Nephron (organoid): ENCODE measurements at regions not wholly inside any gene's neighbourhood (a gene's known extent, or its start where the extent isn't known, plus 50 kb on each side); places are given as distances from the start of the nearest gene placed in this dataset.

Experiments used
- H3K27ac Mint-ChIP-seq, 3 experiments: 2 replicates each; pipeline ENCODE4 v1.8.0; 2020; ENCODE audit warnings: mixed read lengths in 3 of 3, mild to moderate bottlenecking in 2 of 3, moderate library complexity in 1 of 3
- H3K27me3 Mint-ChIP-seq: 2 replicates; pipeline ENCODE4 v1.8.0; 2021; ENCODE audit warnings: low read depth, mild to moderate bottlenecking, moderate library complexity, mixed read lengths
- H3K36me3 Mint-ChIP-seq: 2 replicates; pipeline ENCODE4 v1.8.0; 2020; ENCODE audit warnings: low read depth, mixed read lengths
- H3K4me1 Mint-ChIP-seq: 2 replicates; pipeline ENCODE4 v1.8.0; 2020; ENCODE audit warnings: mixed read lengths
- H3K4me3 Mint-ChIP-seq, 3 experiments: 2 replicates each; pipeline ENCODE4 v1.8.0; 2020; ENCODE audit warnings: mild to moderate bottlenecking in 3 of 3, mixed read lengths in 3 of 3, moderate library complexity in 2 of 3
- H3K9me3 Mint-ChIP-seq: 2 replicates; pipeline ENCODE4 v1.8.0; 2020; ENCODE audit warnings: mixed read lengths
- TF ChIP-seq, protein P1 (sequence below), 3 experiments: fragments of 200-600 bp; sonication (generic); IDR thresholded peaks; one replicate each; pipeline ENCODE4 v1.5.0; 2021; ENCODE audit warnings: antibody characterized with exemption in 3 of 3; ENCODE audit not compliant: unreplicated experiment in 3 of 3

DNA sequence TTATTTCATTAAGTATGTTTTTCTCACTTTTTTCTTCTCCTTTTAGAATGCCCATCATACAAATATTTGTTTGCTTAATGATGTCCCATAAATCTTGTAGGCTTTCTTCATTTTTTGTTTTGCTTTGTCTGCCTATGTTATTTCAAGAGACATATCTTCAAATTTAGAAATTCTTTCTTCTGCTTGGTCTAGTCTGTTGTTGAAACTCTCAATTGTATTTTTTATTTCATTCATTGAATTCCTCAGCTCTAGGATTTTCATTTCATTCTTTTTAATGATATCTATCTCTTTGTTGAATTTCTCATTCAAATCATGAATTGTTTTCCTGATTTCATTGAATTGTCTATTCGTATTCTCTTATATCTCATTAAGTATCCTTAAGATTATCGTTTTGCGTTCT, 125.1 kb upstream of the VIPR2 start:
- H3K27ac Mint-ChIP-seq, result no peak overlapping the region
- TF ChIP-seq, protein P1, sequence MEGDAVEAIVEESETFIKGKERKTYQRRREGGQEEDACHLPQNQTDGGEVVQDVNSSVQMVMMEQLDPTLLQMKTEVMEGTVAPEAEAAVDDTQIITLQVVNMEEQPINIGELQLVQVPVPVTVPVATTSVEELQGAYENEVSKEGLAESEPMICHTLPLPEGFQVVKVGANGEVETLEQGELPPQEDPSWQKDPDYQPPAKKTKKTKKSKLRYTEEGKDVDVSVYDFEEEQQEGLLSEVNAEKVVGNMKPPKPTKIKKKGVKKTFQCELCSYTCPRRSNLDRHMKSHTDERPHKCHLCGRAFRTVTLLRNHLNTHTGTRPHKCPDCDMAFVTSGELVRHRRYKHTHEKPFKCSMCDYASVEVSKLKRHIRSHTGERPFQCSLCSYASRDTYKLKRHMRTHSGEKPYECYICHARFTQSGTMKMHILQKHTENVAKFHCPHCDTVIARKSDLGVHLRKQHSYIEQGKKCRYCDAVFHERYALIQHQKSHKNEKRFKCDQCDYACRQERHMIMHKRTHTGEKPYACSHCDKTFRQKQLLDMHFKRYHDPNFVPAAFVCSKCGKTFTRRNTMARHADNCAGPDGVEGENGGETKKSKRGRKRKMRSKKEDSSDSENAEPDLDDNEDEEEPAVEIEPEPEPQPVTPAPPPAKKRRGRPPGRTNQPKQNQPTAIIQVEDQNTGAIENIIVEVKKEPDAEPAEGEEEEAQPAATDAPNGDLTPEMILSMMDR (IDR thresholded peaks at IDR 0.05; ENCODE audit: unreplicated experiment in 3 of 3), result no peak
- peaks cover 41% of the 10 kb centered on the region for H3K9me3 Mint-ChIP-seq
- H3K4me3 Mint-ChIP-seq, result no peak overlapping the region
- no peaks in the 10 kb centered on the region for H3K36me3 Mint-ChIP-seq
- H3K27me3 Mint-ChIP-seq, result no peaks in the 10 kb centered on the region
- no peaks in the 10 kb centered on the region for H3K4me1 Mint-ChIP-seq

DNA sequence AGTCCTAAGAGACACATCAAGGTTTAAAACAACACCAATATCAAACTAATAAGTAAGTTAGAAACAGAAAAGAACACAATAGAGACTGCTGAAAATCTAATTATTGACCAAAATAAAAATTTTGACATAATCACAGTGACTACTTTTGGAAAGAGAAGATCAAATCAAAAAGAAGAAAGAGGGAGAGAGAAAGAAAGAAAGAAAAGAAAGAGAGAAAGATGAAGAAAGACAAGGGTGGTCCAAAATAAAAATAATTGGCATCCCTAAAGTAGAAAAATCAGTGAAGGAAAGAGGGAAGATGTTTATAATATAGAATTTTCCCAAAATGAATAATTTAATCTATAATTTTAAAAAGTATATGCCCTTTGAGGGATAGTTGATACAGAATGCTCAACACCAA, 118.8 kb upstream of the VIPR2 start:
- Mint-ChIP-seq H3K27me3 (peaks cover 8% of the 10 kb centered on the region), H3K27ac (no peak overlapping the region), H3K4me1 (no peaks in the 10 kb centered on the region), H3K9me3 (peaks cover 40% of the 10 kb centered on the region), H3K36me3 (no peaks in the 10 kb centered on the region), H3K4me3 (no peak overlapping the region)
- TF ChIP-seq, protein P1 (IDR thresholded peaks at IDR 0.05; ENCODE audit: unreplicated experiment in 3 of 3), result no peak

DNA sequence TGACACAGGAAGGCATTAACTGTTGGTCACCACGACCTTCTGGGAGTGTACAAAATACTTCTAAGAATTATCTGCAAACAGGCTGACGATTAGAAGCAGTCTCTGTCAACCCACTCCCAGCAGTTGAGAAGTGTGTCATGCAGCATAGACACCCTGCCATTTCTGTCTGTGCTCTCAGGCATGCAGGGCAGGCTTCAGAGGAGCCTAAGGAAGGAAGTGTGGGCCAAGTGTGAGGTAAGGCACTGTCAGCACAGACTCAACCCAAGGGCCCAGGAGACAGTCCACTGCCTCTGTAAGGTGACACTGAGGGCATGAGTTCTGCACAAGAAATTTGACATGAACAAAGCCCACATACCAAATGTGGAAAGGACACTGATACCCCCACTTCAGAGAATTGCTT, 109.0 kb upstream of the VIPR2 start:
- Mint-ChIP-seq H3K27me3 (peaks cover 25% of the 10 kb centered on the region), H3K9me3 (peaks cover 9% of the 10 kb centered on the region), H3K4me1 (no peaks in the 10 kb centered on the region), H3K4me3 (no peak overlapping the region), H3K36me3 (no peaks in the 10 kb centered on the region), H3K27ac (no peak overlapping the region)
- TF ChIP-seq, protein P1 (IDR thresholded peaks at IDR 0.05; ENCODE audit: unreplicated experiment in 3 of 3), result no peak

GRCh38 chr7:159250471-159250870, 105.8 kb upstream of the VIPR2 start:
- H3K4me3 Mint-ChIP-seq, result no peak overlapping the region
- no peaks in the 10 kb centered on the region for H3K4me1 Mint-ChIP-seq
- H3K27ac Mint-ChIP-seq, result no peak overlapping the region
- H3K27me3 Mint-ChIP-seq, result peaks cover 29% of the 10 kb centered on the region
- no peaks in the 10 kb centered on the region for H3K36me3 Mint-ChIP-seq
- TF ChIP-seq, protein P1 (IDR thresholded peaks at IDR 0.05; ENCODE audit: unreplicated experiment in 3 of 3), result no peak
- H3K9me3 Mint-ChIP-seq, result peaks cover 6% of the 10 kb centered on the region

- peak overlapping the region in 1 of 3 experiments; percentile 47 for H3K27ac Mint-ChIP-seq
- peaks cover 28% of the 10 kb centered on the region for H3K27me3 Mint-ChIP-seq
- peaks cover 5% of the 10 kb centered on the region for H3K9me3 Mint-ChIP-seq
- H3K36me3 Mint-ChIP-seq, result no peaks in the 10 kb centered on the region
- no peaks in the 10 kb centered on the region for H3K4me1 Mint-ChIP-seq
- H3K4me3 Mint-ChIP-seq, result no peak overlapping the region
- TF ChIP-seq, protein P1 (IDR thresholded peaks at IDR 0.05; ENCODE audit: unreplicated experiment in 3 of 3), result no peak
Observed at GRCh38 chr7:159249671-159250070, 105.0 kb upstream of the VIPR2 start.

GRCh38 chr7:159247910-159248309, 103.2 kb upstream of the VIPR2 start:
- TF ChIP-seq, protein P1 (IDR thresholded peaks at IDR 0.05; ENCODE audit: unreplicated experiment in 3 of 3), result no peak

More at GRCh38 chr7:159247910-159248309, 103.2 kb upstream of the VIPR2 start:
- Mint-ChIP-seq H3K9me3 (no peaks in the 10 kb centered on the region), H3K27ac (no peak overlapping the region), H3K36me3 (no peaks in the 10 kb centered on the region), H3K4me1 (no peaks in the 10 kb centered on the region), H3K27me3 (peaks cover 30% of the 10 kb centered on the region), H3K4me3 (no peak overlapping the region)
